OCI-M1 (cell line): ENCODE measurements at regions not wholly inside any gene's neighbourhood (a gene's known extent, or its start where the extent isn't known, plus 50 kb on each side); places are given as distances from the start of the nearest gene placed in this dataset.

Experiments used
- DNase-seq: peaks from one replicate; lab custom pipeline; 2025; lab: John Stamatoyannopoulos, UW

GRCh38 chr1:57925226-57925625, 501.4 kb upstream of the DAB1 start:
- DNase-seq: no peak

GRCh38 chr1:57922130-57922529, 498.3 kb upstream of the DAB1 start:
- no peak for DNase-seq

- no peak for DNase-seq
Observed at GRCh38 chr1:57916041-57916440, 492.2 kb upstream of the DAB1 start.

- DNase-seq: no peak
Observed at GRCh38 chr1:57911427-57911826, 487.6 kb upstream of the DAB1 start.

DNA sequence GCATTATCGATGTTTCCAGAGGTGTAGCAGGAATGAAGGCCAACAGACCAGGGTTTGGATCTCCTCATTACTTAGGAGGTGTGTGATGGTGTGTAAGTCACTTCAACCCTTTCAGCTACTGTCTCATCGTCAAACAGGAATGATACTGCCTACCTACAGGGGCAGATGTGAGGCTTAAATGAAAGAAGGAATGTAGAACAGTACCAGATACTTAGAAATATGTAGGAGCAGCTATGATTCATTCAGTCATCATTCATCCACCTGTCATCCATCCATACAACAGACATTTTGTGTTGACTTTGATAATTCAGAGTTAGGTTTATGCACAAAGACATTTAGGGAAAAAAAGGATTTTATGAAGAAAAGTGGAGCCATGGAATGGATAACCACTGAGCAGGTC, 486.9 kb upstream of the DAB1 start:
- no peak for DNase-seq

- DNase-seq: no peak
Observed at GRCh38 chr1:57910305-57910704, 486.4 kb upstream of the DAB1 start.

DNA sequence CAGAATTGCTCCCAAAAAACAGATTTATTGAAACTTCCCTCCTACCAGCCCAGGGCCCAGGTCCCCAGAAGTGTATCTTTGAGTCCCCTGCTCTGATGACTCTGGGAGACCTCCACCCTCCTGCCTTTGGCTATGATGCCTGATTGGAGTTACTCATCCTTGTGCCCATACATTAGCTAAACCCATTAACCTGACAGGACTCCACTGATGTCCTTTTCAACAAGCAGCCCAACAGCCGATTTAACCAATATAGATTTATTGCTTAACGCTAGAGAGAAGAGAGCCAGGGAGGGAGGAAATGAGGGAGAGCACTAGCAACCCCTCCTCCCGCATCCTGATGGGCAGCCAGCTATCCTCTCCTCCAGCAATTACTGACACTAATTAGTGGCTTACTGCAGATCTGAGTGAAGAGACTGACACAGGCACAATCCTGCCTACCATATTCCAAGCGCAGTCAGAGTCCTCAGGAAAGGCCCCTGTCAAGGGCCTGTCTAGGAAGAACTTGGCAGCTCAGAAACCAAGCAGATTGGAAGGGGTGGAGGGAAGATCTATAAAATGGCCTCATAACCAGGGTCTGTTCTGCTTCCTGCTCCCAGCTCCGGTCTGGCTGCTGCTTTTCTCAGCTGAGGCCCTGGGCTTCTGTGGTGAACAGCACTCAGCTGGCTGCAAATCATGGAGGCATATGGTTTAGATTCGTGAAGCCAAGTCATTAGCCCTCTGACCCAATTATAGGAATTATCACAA, 484.5 kb upstream of the DAB1 start:
- no peak for DNase-seq

GRCh38 chr1:57901208-57901919, 477.5 kb upstream of the DAB1 start:
- DNase-seq: no peak

DNA sequence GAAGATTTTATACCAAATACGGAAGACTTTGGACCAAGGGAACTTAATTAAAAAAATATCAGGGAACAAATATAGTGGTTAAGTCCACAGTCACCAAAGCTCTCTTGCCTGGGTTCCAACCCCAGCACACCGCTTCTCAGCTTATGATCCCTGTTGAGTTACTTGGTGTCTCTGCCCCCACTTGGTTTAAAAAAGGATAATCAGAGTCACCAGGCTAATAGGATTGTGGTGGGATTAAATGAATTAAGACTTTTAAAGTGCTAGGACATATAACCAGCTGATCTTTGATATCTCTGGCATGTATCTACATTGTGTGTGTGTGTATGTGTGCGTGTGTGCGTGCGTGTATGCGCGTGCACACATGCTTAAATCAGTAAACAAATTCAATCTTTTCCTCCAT, 474.7 kb upstream of the DAB1 start:
- no peak for DNase-seq

- no peak for DNase-seq
Observed at GRCh38 chr1:57897581-57897980, 473.7 kb upstream of the DAB1 start.

DNA sequence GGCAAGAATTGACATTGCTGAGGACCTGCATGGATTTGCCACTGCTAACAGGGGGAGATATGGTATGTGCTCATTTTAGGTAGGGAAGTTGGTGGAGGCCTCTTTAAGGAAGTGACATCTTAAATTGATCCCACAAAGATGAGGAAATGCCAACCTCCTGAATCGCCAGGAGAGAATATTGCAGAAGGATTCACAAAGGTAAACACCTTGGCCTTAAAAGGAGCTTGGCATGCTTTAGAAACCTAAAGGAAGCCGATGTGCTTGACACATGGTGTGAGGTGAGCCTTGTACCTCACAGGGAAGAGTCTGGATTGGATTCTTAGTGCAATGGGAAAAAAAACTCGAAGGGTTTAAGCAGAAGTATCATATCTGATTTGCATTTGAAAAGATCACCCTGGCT, 470.5 kb upstream of the DAB1 start:
- no peak for DNase-seq

GRCh38 chr1:57889676-57890320, 465.9 kb upstream of the DAB1 start:
- no peak for DNase-seq

GRCh38 chr1:57887964-57888491, 464.2 kb upstream of the DAB1 start:
- DNase-seq: no peak

- DNase-seq: no peak
Observed at GRCh38 chr1:57886376-57886775, 462.5 kb upstream of the DAB1 start.

GRCh38 chr1:57883642-57883995, 459.8 kb upstream of the DAB1 start:
- no peak for DNase-seq

- DNase-seq: no peak
Observed at GRCh38 chr1:57882934-57883641, 459.2 kb upstream of the DAB1 start.

DNA sequence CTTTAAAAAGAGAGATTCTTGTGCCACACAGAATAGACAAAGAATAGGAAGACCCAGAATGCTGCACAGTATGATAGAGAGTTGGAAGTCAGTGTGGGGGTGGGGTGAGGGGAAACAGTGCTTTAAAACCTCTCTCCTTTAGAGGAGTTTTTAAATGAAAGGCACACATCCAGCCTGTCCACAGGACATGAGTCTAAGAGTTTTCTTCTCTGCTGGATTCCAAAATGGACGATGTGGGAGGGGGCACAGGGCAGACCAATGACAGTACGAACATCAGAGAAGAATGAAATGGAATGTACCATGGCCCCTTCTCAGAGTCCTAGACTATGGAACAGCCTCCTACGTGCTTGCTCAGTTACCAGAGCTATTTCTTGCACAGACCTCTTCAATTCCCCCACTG, 458.2 kb upstream of the DAB1 start:
- no peak for DNase-seq

DNA sequence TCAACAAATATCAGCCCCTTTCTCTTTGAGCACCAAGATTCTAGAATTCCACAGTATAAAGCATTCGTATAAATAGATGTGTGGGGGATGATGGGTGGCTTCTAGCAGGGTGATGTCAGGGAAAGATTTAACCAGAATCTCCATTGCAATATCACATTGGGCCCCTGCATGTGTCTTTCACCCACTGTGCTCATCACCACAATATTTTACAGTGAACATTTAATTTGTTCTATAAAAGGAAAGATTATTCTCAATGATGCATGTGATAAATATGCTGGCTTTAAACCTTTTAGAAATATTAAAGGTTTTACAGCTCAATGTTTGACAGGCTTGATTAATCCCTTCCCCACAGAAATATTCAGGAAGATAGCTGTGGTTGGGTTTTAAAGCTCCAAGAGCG, 457.8 kb upstream of the DAB1 start:
- DNase-seq: no peak

- DNase-seq: no peak
Observed at GRCh38 chr1:57879700-57880099, 455.8 kb upstream of the DAB1 start.

DNA sequence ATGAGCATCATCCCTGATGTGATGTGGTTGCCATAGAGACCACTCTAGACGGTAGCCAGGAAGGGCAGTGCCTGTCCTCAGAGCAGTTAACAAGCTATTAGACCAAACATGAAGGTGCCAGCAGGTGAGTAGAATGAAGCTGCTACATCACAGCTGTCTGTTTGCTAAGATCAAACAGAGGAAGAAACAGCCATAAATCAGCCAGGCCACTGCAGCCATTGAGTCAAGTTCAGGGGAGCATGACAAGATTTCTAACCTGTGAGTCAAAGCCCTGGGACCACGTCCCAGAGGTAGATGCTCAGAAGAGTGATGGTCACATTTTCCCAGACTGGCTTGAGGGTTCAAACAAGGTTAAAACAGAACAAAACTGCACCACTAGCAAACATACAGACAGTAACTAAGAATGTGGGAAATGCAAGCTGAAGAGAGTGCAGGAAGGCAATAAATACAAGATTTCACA, 450.6 kb upstream of the DAB1 start:
- DNase-seq: no peak

DNA sequence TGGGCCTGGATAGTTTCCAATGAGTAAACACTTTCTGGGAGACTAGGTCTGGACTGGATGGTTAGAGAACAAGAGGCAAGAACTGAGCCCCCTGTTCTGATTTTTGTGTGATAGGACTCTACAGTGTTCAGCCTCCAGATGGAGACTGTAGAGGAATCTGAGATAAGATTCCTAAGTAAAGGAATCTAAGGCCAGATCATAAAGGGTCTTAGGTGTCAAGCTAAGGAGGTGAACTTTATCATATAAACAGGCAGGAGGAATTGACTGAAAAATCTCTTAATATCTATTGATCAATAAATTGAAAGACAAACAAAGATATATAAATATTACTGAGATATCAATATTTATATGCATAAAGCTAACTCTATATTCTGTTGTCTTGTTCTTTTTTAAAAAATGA, 449.1 kb upstream of the DAB1 start:
- DNase-seq: no peak

DNA sequence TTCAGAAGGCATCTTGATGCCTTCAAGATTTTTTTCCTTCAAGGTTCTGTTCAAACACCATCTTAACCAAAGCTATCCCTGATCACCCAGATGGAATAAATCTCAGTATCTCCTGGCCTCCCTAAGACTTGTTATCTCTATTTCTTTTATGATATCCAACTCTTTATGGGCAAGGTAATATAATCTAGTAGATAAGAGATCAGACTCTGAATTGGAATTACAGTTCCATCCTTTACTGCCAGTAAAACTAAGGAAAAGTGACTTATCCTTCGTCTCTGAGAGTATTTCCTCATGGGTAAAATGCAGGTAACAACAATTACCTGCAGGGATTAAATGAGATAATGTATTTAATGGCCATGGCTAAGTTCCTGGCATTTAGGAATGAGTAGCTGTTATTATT, 445.0 kb upstream of the DAB1 start:
- no peak for DNase-seq
